Neural cell (in vitro differentiated cells): ENCODE measurements at regions not wholly inside any gene's neighbourhood (a gene's known extent, or its start where the extent isn't known, plus 50 kb on each side); places are given as distances from the start of the nearest gene placed in this dataset.

Source experiments
- H2AFZ ChIP-seq: fragments of 200-600, 300-800 bp; sonication (generic), shearing (Covaris generic); 2 replicates; pipeline ENCODE4 v1.6.0; 2014; ENCODE audit warnings: low read depth, mild to moderate bottlenecking, antibody characterized with exemption, low read length, moderate library complexity
- H3F3A ChIP-seq: fragments of 200-600 bp; shearing (Covaris generic); 2 replicates; pipeline ENCODE4 v1.6.1; 2016; ENCODE audit warnings: mild to moderate bottlenecking, moderate library complexity, mixed read lengths, antibody characterized with exemption, low read length; ENCODE audit not compliant: insufficient read depth, poor library complexity, severe bottlenecking
- H3K27ac ChIP-seq: fragments of 200-600, 300-800 bp; sonication (generic), shearing (Covaris generic); 2 replicates; pipeline ENCODE4 v1.5.1; 2014; ENCODE audit warnings: mild to moderate bottlenecking, low read length, moderate library complexity
- H3K27me3 ChIP-seq: fragments of 300-800, 200-600 bp; sonication (generic), shearing (Covaris generic); 2 replicates; pipeline ENCODE4 v1.6.0; 2014; ENCODE audit warnings: mild to moderate bottlenecking, low read depth, low read length, moderate library complexity; ENCODE audit not compliant: insufficient read depth
- H3K36me3 ChIP-seq: fragments of 300-800, 200-600 bp; sonication (generic), shearing (Covaris generic); 2 replicates; pipeline ENCODE4 v1.5.1; 2014; ENCODE audit warnings: mild to moderate bottlenecking, antibody characterized with exemption, low read length, moderate library complexity; ENCODE audit not compliant: insufficient read depth
- H3K4me2 ChIP-seq: fragments of 300-800, 200-600 bp; sonication (generic), shearing (Covaris generic); 2 replicates; pipeline ENCODE4 v1.6.0; 2014; ENCODE audit warnings: mild to moderate bottlenecking, low read length
- H3K4me3 ChIP-seq: fragments of 300-800, 200-600 bp; sonication (generic), shearing (Covaris generic); 2 replicates; pipeline ENCODE4 v1.5.1; 2014; ENCODE audit warnings: mild to moderate bottlenecking, low read length, moderate library complexity
- H3K79me2 ChIP-seq: fragments of 200-600 bp; shearing (Covaris generic); replicated peaks from 2 replicates; pipeline ENCODE4 v1.6.0; 2014; ENCODE audit warnings: mild to moderate bottlenecking, low read length, moderate library complexity; ENCODE audit not compliant: insufficient read depth
- H3K9ac ChIP-seq: fragments of 300-800, 200-600 bp; sonication (generic), shearing (Covaris generic); 2 replicates; pipeline ENCODE4 v1.6.1; 2016; ENCODE audit warnings: mild to moderate bottlenecking, low read length, mixed read lengths
- H3K9me2 ChIP-seq: fragments of 200-600 bp; shearing (Covaris generic); 2 replicates; pipeline ENCODE4 v1.6.1; 2016; ENCODE audit warnings: mild to moderate bottlenecking, low read length, mixed read lengths; ENCODE audit not compliant: insufficient read depth
- H3K9me3 ChIP-seq: fragments of 200-600, 300-800 bp; sonication (generic), shearing (Covaris generic); 2 replicates; pipeline ENCODE4 v1.6.1; 2016; ENCODE audit warnings: mild to moderate bottlenecking, mixed run types, low read length, moderate library complexity, mixed read lengths
- H4K20me1 ChIP-seq: fragments of 200-600 bp; shearing (Covaris generic); 2 replicates; pipeline ENCODE4 v1.6.1; 2016; ENCODE audit warnings: mild to moderate bottlenecking, mixed run types; ENCODE audit not compliant: insufficient read depth
- CTCF ChIP-seq: fragments of 450-650 bp; IDR thresholded peaks from 2 replicates; pipeline ENCODE4 v1.5.1; 2014; ENCODE audit warnings: antibody characterized with exemption, mild to moderate bottlenecking, moderate library complexity; ENCODE audit not compliant: poor library complexity, severe bottlenecking
- EP300 ChIP-seq: fragments of 450-650 bp; conservative IDR thresholded peaks from 2 replicates; pipeline ENCODE4 v1.6.1; 2014; ENCODE audit warnings: antibody characterized with exemption, mild to moderate bottlenecking, moderate library complexity; ENCODE audit not compliant: poor library complexity, severe bottlenecking
- EZH2 ChIP-seq: fragments of 200-600, 300-800 bp; shearing (Covaris generic), sonication (generic); IDR thresholded peaks from 2 replicates; pipeline ENCODE4 v1.6.1; 2014; ENCODE audit warnings: antibody characterized with exemption, low read length, borderline replicate concordance, mild to moderate bottlenecking; ENCODE audit not compliant: insufficient read depth, poor library complexity, severe bottlenecking
- MXI1 ChIP-seq: fragments of 450-650 bp; conservative IDR thresholded peaks from 2 replicates; pipeline ENCODE4 v1.6.1; 2014; ENCODE audit warnings: antibody characterized with exemption, mild to moderate bottlenecking; ENCODE audit not compliant: poor library complexity, severe bottlenecking
- POLR2AphosphoS5 ChIP-seq: IDR thresholded peaks from 2 replicates; pipeline ENCODE4 v1.6.1; 2012
- RAD21 ChIP-seq: fragments of 450-650 bp; conservative IDR thresholded peaks from 2 replicates; pipeline ENCODE4 v1.6.1; 2014; ENCODE audit warnings: antibody characterized with exemption, mild to moderate bottlenecking, moderate library complexity
- REST ChIP-seq: IDR thresholded peaks from 2 replicates; pipeline ENCODE4 v1.6.1; 2012; ENCODE audit warnings: borderline replicate concordance
- SMC3 ChIP-seq: fragments of 450-650 bp; conservative IDR thresholded peaks from 2 replicates; pipeline ENCODE4 v1.6.1; 2014; ENCODE audit warnings: antibody characterized with exemption, mild to moderate bottlenecking, moderate library complexity; ENCODE audit not compliant: poor library complexity
- TAF1 ChIP-seq: IDR thresholded peaks from 2 replicates; pipeline ENCODE4 v1.6.1; 2012; ENCODE audit warnings: low read depth

GRCh38 chr11:82118946-82119345 is 614.7 kb downstream of the FAM181B start:
- Histone ChIP-seq H3F3A (no peaks in the 10 kb centered on the region), H3K9ac (no peak overlapping the region), H3K79me2 (no peaks in the 10 kb centered on the region), H3K4me3 (no peak overlapping the region), H3K9me2 (no peaks in the 10 kb centered on the region), H3K4me2 (no peak overlapping the region), H3K27me3 (no peaks in the 10 kb centered on the region), H3K9me3 (no peaks in the 10 kb centered on the region), H4K20me1 (no peaks in the 10 kb centered on the region), H2AFZ (no peak overlapping the region), H3K27ac (no peak overlapping the region), H3K36me3 (no peaks in the 10 kb centered on the region)
- TF ChIP-seq SMC3 (no peak), EP300 (no peak), POLR2AphosphoS5 (no peak), RAD21 (no peak), MXI1 (no peak), REST (no peak), TAF1 (no peak), CTCF (no peak), EZH2 (no peak)

- H3K4me2 ChIP-seq: no peak overlapping the region
Observed at GRCh38 chr11:82117362-82117761, 616.3 kb downstream of the FAM181B start.

More at GRCh38 chr11:82117362-82117761, 616.3 kb downstream of the FAM181B start:
- no peak for TF ChIP-seq CTCF
- TF ChIP-seq REST: no peak
- no peak for TF ChIP-seq EZH2
- TF ChIP-seq EP300: no peak
- TF ChIP-seq SMC3: no peak
- TF ChIP-seq POLR2AphosphoS5: no peak
- TF ChIP-seq RAD21: no peak
- TF ChIP-seq TAF1: no peak
- TF ChIP-seq MXI1: no peak
- Histone ChIP-seq H3K9me2 (no peaks in the 10 kb centered on the region), H3K27me3 (no peaks in the 10 kb centered on the region), H3K27ac (no peak overlapping the region), H3F3A (no peaks in the 10 kb centered on the region), H3K9ac (no peak overlapping the region), H3K9me3 (no peaks in the 10 kb centered on the region), H3K79me2 (no peaks in the 10 kb centered on the region), H2AFZ (no peak overlapping the region), H3K36me3 (no peaks in the 10 kb centered on the region), H4K20me1 (no peaks in the 10 kb centered on the region), H3K4me3 (no peak overlapping the region)
